ENCODE measurements at regions not wholly inside any gene's neighbourhood (a gene's known extent, or its start where the extent isn't known, plus 50 kb on each side); places are given as distances from the start of the nearest gene placed in this dataset.
"Not testable (repeated sequence)": the region's sequence is repeated elsewhere in the genome, so short reads cannot be mapped to it uniquely, and the experiment has no call there.

DNA sequence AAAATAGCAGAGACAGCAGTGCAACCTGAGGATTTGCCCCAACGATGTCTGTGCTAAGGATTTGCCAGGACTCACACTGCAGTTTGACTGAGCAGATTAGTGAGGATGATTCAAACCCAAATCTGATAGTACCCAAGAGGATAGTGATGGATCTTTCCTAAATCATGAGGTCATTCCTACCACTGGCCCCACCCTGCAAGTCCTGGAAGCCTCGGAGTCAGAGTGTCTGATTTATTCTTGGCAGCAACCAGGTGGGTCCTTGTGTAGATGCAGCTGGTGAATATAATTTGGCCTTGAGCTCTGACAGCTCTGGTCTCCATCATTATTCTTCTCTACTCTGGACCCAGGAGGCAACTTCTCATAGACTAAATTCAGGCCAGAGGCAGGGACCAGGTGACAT is 179.3 kb upstream of the RAG2 start:
- DNase-seq (ENCODE audit: extremely low read depth, low read depth, low spot score) = no peak

DNA sequence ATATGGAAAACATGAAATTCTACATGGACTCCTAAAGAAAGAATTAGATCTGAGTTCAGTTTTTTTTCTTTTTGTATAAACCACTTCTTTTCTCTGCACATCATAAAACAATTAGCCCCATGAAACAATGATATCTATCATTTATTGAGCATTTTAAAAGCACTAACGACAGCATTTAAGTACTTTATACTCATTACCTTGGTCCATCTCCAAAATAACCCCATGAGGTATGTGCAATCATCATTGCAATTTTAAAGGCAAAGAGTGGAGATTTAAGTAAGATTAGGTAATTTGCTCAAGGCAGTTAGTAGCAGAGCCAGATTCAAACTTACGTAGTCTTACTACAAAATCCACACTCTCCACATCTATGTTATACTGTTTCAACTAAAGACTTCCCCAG is 177.7 kb upstream of the RAG2 start:
- no peak for DNase-seq (ENCODE audit: extremely low read depth, low read depth, low spot score)

DNA sequence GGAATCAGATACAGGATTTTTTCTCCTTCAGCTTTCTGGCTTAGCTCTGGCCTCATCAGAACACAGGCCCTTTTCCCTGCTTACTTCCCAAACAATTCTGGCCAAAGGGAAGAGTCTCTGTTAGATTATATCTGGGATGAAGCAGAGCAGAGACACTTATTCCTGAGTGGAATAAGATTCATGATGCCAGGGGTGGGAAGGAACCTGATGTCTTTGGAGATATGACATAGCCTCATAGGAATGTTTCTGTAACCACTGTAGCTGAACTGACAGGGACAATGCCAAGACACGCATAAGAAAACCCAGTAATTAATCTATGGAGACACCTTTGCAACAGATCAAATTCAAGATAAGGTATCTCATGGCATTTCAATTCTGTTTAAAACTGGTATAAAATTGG is 177.1 kb upstream of the RAG2 start:
- no peak for DNase-seq (ENCODE audit: extremely low read depth, low read depth, low spot score)

DNA sequence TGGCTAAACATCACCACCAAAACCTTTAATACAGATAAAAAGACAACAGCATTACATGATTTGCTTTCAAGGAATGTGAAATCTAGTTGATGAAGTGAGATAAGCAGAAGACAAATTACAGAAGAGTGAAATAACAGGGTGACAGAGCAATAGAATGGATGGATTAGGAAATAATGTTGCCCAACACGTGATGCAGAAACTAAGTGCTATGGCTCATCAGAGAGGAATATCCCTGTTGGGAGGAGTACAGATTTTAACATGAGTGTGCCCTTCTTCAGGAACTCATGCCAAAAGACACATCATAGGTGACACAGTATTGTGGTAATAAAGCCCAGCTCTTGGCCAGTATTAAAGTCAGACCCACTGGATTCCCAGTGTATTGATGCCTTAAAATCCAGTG is 176.6 kb upstream of the RAG2 start:
- DNase-seq (ENCODE audit: extremely low read depth, low read depth, low spot score) = no peak

DNA sequence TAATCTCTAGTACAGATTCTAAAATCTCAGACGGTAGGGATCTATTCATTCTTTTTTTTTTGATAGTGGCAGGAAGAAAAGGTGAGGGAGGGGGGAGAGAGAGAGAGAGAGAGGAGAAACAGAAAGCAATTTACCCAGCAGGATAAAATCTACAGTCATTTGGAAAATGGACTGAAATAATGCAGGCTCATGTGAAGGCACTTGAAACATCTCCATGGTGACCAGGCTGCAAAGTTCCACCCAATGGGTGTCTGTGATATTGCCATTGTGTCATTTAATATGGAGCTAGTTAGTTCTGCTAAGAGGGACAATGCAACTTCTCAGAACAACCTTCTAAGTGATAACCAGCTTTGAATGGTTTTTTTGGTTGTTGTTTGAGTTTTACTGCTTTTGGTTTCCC is 165.2 kb upstream of the RAG2 start:
- DNase-seq (ENCODE audit: extremely low read depth, low read depth, low spot score) = no peak

DNA sequence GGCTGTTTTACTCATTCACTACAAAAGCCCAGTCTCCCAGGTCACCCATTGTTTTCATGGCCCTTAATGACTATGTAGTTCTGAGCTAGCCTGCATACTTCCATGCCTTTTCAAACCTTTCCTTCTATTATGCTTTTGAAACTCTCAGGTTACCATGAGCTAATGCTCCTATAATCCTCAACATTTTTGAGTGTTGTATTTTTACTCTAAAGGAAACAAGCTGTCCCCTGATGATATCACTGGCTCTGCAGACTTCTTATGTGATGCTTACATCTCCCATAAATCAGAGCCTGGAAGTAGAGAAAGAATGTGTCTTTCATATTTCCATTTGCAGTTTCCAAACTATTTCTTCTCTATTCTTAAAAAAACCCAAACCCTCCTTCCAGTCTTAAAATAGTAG is 159.0 kb upstream of the RAG2 start:
- DNase-seq (ENCODE audit: extremely low read depth, low read depth, low spot score) = no peak

DNA sequence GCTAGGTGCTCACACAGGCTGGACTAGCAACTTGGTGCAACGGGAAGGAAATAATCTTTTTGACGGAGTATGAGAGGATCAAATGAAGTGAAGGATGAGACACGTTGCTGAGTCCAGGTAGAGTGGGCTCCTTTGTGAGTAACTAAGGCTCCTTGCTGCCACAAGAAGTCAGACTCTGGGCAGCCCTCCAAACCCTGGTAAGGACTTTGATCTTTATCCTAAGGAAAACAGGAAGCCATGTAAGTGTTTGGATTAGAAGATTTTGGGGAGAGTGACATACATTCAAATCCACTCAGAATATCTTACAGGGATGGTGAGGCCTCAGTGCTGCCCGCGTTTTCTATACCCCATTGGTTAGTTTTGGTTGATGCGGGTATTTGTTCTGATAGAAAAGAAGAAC is 155.9 kb upstream of the RAG2 start:
- no peak for DNase-seq (ENCODE audit: extremely low read depth, low read depth, low spot score)

DNA sequence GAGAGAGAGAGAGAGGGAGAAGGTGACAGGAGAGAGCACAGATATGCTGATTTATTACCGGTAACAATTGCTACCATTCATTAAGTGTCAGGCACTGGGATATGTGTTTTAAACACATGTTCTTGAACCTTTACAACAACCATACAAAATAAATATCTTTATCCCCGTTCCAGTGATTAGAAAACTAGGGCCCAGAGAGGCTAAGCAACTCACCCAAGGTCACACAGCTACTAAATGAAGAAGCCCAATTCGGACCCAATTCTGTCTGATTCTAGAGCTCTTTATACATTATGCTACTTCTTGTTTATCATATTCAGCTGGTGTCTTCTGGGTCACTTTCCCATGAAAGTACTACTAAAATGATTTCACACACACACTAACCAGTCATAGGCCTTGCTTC is 154.0 kb upstream of the RAG2 start:
- no peak for DNase-seq (ENCODE audit: extremely low read depth, low read depth, low spot score)

DNA sequence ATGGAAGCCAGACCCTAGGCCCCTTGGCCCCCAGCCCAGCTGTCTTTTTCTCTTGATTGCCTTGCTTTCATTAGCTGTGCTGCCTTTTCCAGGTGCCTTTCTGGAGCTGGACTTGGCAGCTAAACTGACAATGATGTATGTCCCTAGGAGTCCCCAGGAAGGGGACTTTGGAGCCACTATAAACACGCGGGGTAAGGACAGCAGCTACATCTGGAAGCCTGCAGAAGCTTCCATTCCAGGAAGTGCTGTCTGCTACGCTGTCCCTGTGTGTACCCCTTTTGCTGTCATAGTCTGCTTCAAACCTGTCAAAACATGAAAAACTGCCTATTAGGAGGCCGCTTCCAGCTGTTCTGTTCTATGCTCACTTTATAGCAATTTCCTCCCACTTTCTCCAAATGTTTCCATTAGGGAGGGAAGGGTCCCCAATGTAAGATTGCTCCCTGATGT is 153.3 kb upstream of the RAG2 start:
- no peak for DNase-seq (ENCODE audit: extremely low read depth, low read depth, low spot score)

DNA sequence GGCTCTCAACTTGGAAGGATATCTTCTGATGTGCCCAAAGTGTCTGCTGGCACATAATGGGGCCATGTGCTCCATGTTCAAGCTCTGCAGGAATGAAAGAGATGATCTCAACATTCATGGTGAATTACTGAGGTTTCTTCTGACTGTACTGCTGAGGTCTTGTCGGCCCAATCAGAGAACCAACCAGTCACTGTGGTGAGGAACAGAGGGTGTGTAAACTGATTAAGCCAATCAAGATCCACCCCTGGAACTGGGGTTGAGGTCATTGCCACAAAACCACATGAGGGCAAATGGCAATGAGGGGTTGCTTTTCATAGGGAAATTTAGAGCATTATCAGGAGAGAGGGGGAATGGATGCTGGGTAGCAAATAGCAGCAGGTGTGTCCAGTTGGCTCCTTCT is 152.3 kb upstream of the RAG2 start:
- no peak for DNase-seq (ENCODE audit: extremely low read depth, low read depth, low spot score)

DNA sequence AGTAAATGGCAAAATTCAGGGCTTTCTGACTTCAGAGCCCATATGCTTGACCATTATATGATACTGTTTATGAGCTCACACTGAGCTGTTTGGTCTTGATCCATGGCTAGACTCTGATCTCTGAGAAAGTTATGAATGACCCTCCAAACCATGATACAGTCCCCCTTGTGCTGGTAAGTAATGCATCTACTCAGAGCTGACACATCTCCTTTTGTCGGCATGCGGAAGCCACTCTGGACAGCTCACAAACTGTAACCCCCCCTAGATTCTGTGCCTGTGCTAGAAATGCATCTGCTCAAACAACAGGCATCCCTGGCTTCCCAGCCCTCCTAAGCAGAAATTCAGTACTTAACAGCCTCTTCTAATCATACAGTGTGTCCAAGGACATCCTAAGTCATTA is 150.8 kb upstream of the RAG2 start:
- no peak for DNase-seq (ENCODE audit: extremely low read depth, low read depth, low spot score)

DNA sequence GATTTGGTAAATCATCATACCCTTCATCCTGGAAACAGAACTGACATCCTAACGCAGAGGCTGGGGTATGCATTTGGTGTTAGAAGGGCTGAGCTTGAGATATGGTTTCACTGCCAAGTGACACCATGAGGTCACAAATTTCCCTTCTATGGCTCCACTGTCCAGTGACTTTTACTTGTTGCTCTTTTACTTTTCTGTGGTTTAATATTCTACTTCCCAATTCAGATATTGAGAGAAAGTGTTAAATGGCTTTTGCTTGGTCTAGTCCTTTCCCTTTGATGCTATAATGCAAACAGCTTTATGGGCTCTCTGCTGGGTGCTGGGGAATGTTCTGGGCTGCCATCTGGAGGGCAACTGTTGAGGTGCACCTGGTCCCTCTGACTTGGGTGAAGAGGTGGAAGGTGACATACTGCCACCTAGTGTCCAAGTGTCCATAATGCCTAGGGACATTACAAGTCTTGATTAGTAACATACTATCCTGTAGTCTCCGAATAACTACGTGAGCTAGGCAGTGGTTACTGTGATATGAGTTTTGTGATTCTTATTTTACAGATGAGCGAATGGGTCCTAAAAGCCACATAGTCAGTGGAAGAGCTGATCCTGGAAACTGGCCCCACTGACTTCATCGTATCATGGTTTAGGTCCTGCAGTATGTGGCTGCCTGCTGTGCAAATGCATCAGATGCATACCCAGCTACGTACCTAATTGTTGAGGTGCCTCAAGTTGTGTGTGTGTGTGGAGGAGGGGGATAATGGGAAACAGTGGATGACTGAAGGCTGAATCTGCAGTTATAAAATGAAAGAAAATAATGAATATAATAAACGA is 149.1 kb upstream of the RAG2 start:
- peak; percentile 88 for DNase-seq (ENCODE audit: extremely low read depth, low read depth, low spot score)

DNA sequence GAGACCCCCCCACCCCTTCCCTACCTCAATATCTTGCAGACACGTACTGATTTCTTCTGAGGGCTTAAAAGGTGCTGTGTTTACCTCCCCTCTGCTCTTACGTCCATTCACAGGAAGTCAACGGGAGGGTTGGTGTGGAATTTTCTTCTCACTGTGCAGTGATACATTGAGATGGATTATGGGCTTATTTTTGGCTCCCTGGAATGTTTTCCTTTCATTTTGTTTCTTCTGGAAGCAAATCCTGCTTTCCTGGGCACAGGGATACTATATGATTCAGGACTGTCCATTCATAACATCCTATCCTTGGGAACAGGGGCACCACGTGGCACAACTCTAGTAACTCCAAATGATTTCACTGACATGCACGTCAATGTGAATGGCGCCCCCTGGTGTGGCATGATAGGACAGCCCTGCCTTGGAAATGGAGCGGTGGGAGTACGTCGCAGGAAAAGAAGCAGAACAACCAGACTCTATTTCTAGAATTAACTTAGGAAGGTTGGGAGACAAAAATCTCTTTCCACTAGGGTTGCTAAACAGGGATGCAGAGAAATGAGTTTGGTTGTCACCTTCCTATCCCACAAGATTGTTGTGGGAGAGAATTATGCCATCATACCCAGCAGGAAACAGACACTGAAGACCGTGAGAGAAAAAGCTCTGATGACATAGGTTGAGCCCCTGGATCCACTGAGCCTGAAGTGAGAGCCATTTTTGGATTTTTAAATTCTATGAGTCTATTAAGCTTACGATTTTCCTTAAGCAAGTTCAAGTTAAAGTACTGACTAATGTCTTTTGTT is 146.5 kb upstream of the RAG2 start:
- peak; percentile 29 for DNase-seq (ENCODE audit: extremely low read depth, low read depth, low spot score)

DNA sequence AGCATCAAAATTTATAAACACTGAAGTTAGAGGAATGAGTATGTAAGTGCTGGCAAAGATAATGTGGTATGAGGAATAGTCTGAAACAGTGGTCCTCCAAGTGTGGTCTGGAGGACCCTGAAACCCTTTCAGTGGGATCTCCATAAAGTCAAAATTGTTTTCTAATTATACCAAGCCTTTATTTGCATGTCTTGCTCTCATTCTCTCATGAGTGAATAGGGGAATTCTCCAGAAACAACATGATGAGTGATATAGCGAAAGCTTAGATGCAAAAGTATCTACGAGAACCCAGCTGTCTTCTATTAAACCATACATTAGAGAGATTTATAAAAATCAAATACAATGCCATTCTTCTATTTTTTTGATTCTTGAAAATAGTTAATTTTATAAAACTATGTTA is 145.0 kb upstream of the RAG2 start:
- DNase-seq (ENCODE audit: extremely low read depth, low read depth, low spot score) = no peak

DNA sequence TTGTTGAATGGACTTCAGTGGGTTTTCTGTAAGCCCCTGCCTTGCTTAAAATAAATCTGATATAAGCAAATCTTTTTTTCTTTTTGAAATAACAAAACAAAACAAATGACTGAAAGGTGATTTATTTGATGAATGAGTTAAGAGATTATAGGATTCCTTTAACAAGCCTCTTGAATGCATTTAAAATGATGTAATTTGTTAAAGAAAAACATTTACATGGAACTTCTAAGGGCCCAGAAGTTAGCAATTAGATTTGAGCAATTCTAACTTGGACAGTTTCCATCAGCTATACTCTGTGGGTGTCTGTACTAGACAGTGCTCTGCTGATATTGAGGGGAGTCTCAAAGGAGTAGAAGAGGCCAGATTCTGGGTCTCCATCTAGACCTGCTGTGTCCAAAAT is 143.5 kb upstream of the RAG2 start:
- DNase-seq (ENCODE audit: extremely low read depth, low read depth, low spot score) = no peak

DNA sequence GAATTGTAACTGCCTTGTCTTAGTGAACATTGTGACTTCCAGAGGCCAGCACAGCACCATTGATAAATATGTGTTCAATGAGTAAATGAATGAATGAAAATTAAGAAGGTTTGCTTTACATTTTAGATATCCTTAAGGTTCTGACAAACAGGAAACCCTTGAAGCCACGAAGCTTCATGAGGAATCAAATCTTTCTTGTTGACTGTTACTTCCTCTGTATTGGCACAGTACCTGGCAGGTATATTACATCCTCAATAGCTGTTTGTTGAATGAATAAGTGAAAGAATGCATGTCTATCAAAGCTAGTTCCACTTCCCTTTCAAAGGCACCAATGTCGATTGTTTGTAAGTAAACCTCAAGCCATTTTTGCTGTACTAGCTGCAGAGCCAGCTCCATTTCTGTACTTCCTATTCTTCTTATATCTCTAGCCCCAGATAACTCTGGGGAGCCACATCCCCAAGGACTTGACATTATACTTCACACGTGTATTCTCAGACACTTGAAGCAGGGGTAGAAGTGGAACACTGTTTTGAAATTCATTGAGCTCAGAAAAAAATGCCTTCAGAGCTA is 140.3 kb upstream of the RAG2 start:
- no peak for DNase-seq (ENCODE audit: extremely low read depth, low read depth, low spot score)

DNA sequence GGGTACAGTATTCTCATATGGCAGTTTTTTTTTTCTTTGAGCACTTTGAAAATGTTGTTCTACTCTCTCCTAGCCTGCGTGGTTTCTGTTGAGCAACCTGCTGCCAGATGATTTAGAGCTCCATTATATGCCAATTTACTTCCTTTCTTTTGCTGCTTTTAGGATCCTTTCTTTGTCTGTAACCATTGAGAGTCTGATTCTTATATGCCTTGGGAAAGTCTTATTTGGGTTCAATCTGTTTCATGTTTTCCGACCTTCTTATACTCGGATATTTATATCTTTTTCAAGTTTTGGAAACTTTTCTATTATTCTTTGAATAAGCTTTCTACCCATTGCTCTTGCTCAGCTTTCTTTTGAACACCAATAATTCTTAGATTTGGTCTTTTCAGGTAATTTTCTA is 138.1 kb upstream of the RAG2 start:
- DNase-seq (ENCODE audit: extremely low read depth, low read depth, low spot score) = no peak

DNA sequence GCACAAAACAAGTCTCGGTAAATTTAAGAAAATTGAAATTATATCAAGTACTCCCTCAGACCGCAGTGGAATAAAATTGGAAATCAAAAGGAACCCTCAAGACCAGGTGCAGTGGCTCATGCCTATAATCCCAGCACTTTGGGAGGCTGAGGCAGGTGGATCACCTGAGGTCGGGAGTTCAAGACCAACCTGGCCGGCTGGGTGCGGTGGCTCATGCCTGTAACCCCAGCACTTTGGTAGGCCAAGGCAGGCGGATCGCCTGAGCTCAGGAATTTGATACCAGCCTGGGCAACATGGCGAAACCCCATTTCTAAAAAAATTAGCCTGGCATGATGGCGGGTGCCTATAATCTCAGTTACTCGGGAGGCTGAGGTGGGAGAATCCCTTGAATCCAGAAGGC is 135.7 kb upstream of the RAG2 start:
- DNase-seq (ENCODE audit: extremely low read depth, low read depth, low spot score) = not testable (repeated sequence)

DNA sequence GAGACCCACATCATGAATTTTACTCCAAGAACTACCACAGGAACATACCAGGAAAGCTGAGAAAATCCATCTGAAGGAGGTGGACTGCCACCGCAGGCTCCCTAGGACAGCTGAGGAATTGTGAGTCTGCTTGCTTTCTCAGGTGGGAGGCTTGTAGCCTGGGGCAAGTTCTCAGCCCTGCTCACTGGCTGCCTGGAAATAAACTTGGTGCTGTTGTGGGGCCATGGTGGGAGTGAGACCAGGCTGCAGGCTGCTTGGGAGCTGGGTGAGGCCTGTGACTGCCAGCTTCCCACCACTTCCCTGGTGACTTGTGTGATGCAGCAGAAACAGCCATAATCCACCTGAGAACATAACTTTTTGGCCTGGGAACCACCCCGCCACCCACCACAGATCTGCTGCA is 132.7 kb upstream of the RAG2 start:
- DNase-seq (ENCODE audit: extremely low read depth, low read depth, low spot score) = no peak

DNA sequence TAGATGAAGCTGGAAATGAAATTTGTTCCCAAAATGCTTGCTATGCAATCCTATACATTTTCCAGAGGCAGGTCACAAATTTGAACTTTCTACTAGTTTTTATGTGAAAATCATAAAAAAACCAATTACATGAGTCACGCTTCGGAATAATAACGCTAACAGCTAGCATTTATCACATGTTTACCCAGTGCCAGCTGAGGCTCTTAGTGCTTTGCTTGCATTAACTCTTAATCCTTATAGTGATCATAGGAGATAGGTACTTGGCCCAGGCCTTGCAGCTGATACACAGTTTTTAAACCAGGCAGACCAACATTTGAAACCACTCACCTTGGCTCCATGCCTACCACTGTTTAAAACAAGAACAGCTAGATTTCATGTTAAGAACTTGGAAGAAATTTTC is 131.8 kb upstream of the RAG2 start:
- no peak for DNase-seq (ENCODE audit: extremely low read depth, low read depth, low spot score)

DNA sequence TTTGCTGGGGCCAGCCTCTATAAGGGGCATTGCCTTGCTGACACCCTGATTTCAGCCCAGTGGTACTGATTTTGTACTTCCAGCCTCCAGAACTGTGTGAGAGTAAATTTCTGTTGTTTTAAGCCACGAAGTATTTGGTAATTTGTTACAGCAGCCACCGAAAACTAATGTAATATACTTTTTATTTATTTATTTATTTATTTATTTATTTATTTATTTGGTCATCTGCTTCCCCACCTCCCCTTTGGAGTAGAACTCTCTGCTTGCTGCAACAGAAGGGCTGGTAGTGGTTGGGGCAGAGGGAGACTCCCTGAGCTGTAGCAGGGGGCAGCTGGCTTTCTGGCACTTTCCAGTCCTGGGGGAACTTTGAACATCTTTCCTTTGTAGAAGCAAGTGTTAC is 128.4 kb upstream of the RAG2 start:
- no peak for DNase-seq (ENCODE audit: extremely low read depth, low read depth, low spot score)

Data from glomerular endothelial cell (primary cell).